H9 (cell line): ENCODE measurements at regions not wholly inside any gene's neighbourhood (a gene's known extent, or its start where the extent isn't known, plus 50 kb on each side); places are given as distances from the start of the nearest gene placed in this dataset.

Experiments used
- DNase-seq: peaks from one replicate; pipeline ENCODE4 v3.0.0-alpha.2; 2017
- H2AFZ ChIP-seq: one replicate; pipeline ENCODE4 v1.6.1; 2013; ENCODE audit warnings: mild to moderate bottlenecking, low read length, control low read depth, moderate library complexity
- H2AK5ac ChIP-seq: 2 replicates; pipeline ENCODE4 v1.6.1; 2013; ENCODE audit warnings: low read length, control low read depth, mixed read lengths; ENCODE audit not compliant: insufficient read length
- H2BK120ac ChIP-seq: one replicate; pipeline ENCODE4 v1.6.1; 2013; ENCODE audit warnings: low read depth, mild to moderate bottlenecking, low read length, control low read depth, inconsistent platforms; ENCODE audit not compliant: poor library complexity, severe bottlenecking
- H2BK12ac ChIP-seq: 2 replicates; pipeline ENCODE4 v1.6.1; 2013; ENCODE audit warnings: low read length, control low read depth, mixed read lengths, low read depth; ENCODE audit not compliant: insufficient read length
- H2BK15ac ChIP-seq: 2 replicates; pipeline ENCODE4 v1.6.1; 2013; ENCODE audit warnings: low read depth, low read length, control low read depth
- H2BK20ac ChIP-seq: one replicate; pipeline ENCODE4 v1.6.1; 2013; ENCODE audit warnings: low read depth, mild to moderate bottlenecking, low read length, control low read depth, inconsistent platforms; ENCODE audit not compliant: poor library complexity, severe bottlenecking
- H2BK5ac ChIP-seq: 2 replicates; pipeline ENCODE4 v1.6.1; 2013; ENCODE audit warnings: low read length, control low read depth, mixed read lengths; ENCODE audit not compliant: insufficient read length
- H3K14ac ChIP-seq: 2 replicates; pipeline ENCODE4 v1.6.1; 2013; ENCODE audit warnings: low read length, control low read depth; ENCODE audit not compliant: insufficient read depth
- H3K18ac ChIP-seq: 2 replicates; pipeline ENCODE4 v1.6.1; 2013; ENCODE audit warnings: low read depth, mild to moderate bottlenecking, mixed read lengths, low read length, control low read depth; ENCODE audit not compliant: insufficient read length
- H3K23ac ChIP-seq: 2 replicates; pipeline ENCODE4 v1.6.1; 2013; ENCODE audit warnings: low read length, control low read depth, mixed read lengths, low read depth; ENCODE audit not compliant: insufficient read length
- H3K23me2 ChIP-seq: 2 replicates; pipeline ENCODE4 v1.6.1; 2013; ENCODE audit warnings: low read depth, mild to moderate bottlenecking, mixed read lengths, low read length, control low read depth; ENCODE audit not compliant: insufficient read length, poor library complexity, severe bottlenecking
- H3K27ac ChIP-seq: 2 replicates; pipeline ENCODE4 v1.5.1; 2013; ENCODE audit warnings: low read length, control low read depth, mixed read lengths, low read depth; ENCODE audit not compliant: insufficient read length
- H3K27me3 ChIP-seq: 2 replicates; pipeline ENCODE4 v1.6.1; 2013; ENCODE audit warnings: low read length, control low read depth, inconsistent platforms; ENCODE audit not compliant: insufficient read depth
- H3K4ac ChIP-seq: 2 replicates; pipeline ENCODE4 v1.6.1; 2013; ENCODE audit warnings: low read depth, mild to moderate bottlenecking, control low read depth, inconsistent platforms, low read length, moderate library complexity
- H3K4me1 ChIP-seq: 2 replicates; pipeline ENCODE4 v1.6.1; 2013; ENCODE audit warnings: low read length, control low read depth, inconsistent platforms; ENCODE audit not compliant: insufficient read depth
- H3K4me2 ChIP-seq: 2 replicates; pipeline ENCODE4 v1.6.1; 2013; ENCODE audit warnings: low read length, control low read depth, mixed read lengths; ENCODE audit not compliant: insufficient read length, insufficient read depth
- H3K56ac ChIP-seq: 2 replicates; pipeline ENCODE4 v1.6.1; 2013; ENCODE audit warnings: low read depth, mild to moderate bottlenecking, mixed read lengths, low read length, control low read depth; ENCODE audit not compliant: insufficient read length
- H3K79me1 ChIP-seq: 2 replicates; pipeline ENCODE4 v1.6.1; 2013; ENCODE audit warnings: low read depth, mild to moderate bottlenecking, moderate library complexity, low read length, control low read depth, inconsistent platforms; ENCODE audit not compliant: insufficient read depth, poor library complexity, severe bottlenecking
- H3K79me2 ChIP-seq: 2 replicates; pipeline ENCODE4 v1.6.1; 2013; ENCODE audit warnings: low read length, control low read depth, inconsistent platforms; ENCODE audit not compliant: insufficient read depth
- H3K9ac ChIP-seq: 2 replicates; pipeline ENCODE4 v1.6.1; 2013; ENCODE audit warnings: low read length, control low read depth, mixed read lengths; ENCODE audit not compliant: insufficient read length; ENCODE audit errors: extremely low read depth
- H3K9me3 ChIP-seq: one replicate; pipeline ENCODE4 v1.6.1; 2013; ENCODE audit warnings: low read depth, low read length, inconsistent platforms; ENCODE audit not compliant: control insufficient read depth
- H3T11ph ChIP-seq: one replicate; pipeline ENCODE4 v1.6.1; 2013; ENCODE audit warnings: mild to moderate bottlenecking, low read length, control low read depth, inconsistent platforms
- H4K20me1 ChIP-seq: one replicate; pipeline ENCODE4 v1.6.1; 2013; ENCODE audit not compliant: control insufficient read depth, insufficient read length, insufficient read depth
- H4K5ac ChIP-seq: 2 replicates; pipeline ENCODE4 v1.6.1; 2013; ENCODE audit warnings: low read depth, mild to moderate bottlenecking, mixed read lengths, low read length, control low read depth; ENCODE audit not compliant: insufficient read length
- H4K8ac ChIP-seq: replicated peaks from 2 replicates; pipeline ENCODE4 v1.6.1; 2013; ENCODE audit warnings: low read length, control low read depth, mixed read lengths, low read depth; ENCODE audit not compliant: insufficient read length
- H4K91ac ChIP-seq: 2 replicates; pipeline ENCODE4 v1.6.1; 2013; ENCODE audit warnings: low read depth, mild to moderate bottlenecking, moderate library complexity, mixed read lengths, low read length, control low read depth; ENCODE audit not compliant: insufficient read length
- H3K27ac Mint-ChIP-seq, 3 experiments: 2 replicates in 2 of 3; 3 replicates in 1 of 3; pipeline ENCODE4 v1.8.0; 2020 to 2021; ENCODE audit warnings: mixed read lengths in 3 of 3, mild to moderate bottlenecking in 1 of 3, moderate library complexity in 1 of 3
- H3K27me3 Mint-ChIP-seq: 2 replicates; pipeline ENCODE4 v1.8.0; 2021; ENCODE audit warnings: low read depth, mild to moderate bottlenecking, moderate library complexity, mixed read lengths
- H3K36me3 Mint-ChIP-seq, 3 experiments: 2 replicates in 2 of 3; 3 replicates in 1 of 3; pipeline ENCODE4 v1.8.0; 2020 to 2021; ENCODE audit warnings: low read depth in 3 of 3, mixed read lengths in 3 of 3; ENCODE audit not compliant: insufficient read depth in 1 of 3
- H3K4me1 Mint-ChIP-seq, 2 experiments: 2 replicates each; pipeline ENCODE4 v1.8.0; 2020; ENCODE audit warnings: mixed read lengths in 2 of 2
- H3K4me3 Mint-ChIP-seq, 2 experiments: 2 replicates in 1 of 2; 3 replicates in 1 of 2; pipeline ENCODE4 v1.8.0; 2020 to 2021; ENCODE audit warnings: mild to moderate bottlenecking in 2 of 2, mixed read lengths in 2 of 2, moderate library complexity in 1 of 2
- H3K9me3 Mint-ChIP-seq, 2 experiments: 2 replicates in 1 of 2; 3 replicates in 1 of 2; pipeline ENCODE4 v1.8.0; 2020; ENCODE audit warnings: mild to moderate bottlenecking in 2 of 2, mixed read lengths in 2 of 2, moderate library complexity in 1 of 2
- WGBS: extraction: QIAGEN DNeasy Blood & Tissue Kit; methylation state at CpG from one replicate; pipeline ENCODE4 v1.1.7; 2013; ENCODE audit warnings: missing lambda C conversion rate, low lambda C conversion rate, mixed read lengths; ENCODE audit not compliant: insufficient read length; ENCODE audit errors: extremely low coverage; 5-methylcytosine and 5-hydroxymethylcytosine counted together
- TF ChIP-seq, protein P1 (sequence below): fragments of 200-600 bp; sonication (generic); conservative IDR thresholded peaks from 3 replicates; pipeline ENCODE4 v1.8.0; 2021; ENCODE audit warnings: antibody characterized with exemption, mild to moderate bottlenecking

DNA sequence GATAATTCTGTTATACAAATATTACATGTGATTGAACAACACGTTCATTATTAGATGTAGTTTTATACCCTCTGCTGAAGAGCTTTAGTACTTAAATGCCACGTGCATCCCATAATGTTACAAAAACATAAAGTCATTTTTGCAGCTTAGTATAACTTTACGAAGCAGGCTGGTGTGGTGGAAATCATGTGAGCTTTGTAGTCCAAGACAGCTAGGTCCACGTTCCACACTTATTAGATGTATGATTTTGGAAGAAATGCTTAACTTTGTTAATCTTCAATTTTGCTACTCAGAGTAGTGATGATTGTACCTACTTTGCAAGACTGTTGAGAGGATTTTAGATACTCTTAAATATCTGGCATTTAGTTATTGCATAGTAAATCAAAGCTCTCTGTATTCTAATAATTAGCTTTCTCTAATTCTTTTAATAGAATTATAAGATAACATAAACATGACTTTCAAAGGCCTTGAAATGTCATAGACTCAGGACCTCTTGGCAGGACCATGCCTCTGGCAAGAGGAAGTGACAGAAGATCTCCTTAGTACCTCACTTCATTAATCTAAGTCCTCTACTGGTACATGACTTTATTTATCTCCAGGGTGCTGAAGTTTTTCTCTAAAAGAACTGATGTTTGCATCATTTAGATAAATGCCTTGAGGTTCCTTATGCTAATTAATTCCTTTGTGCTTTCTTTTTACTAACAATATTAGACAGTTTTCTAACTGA lies 153.7 kb downstream of the PCDH20 start:
- Histone ChIP-seq H3K79me1 (no peaks in the 10 kb centered on the region), H3K4me2 (no peak overlapping the region), H3K14ac (no peak overlapping the region), H2BK20ac (no peak overlapping the region), H3K27ac (no peak overlapping the region), H3K79me2 (no peaks in the 10 kb centered on the region), H3K9me3 (no peaks in the 10 kb centered on the region), H2AK5ac (no peak overlapping the region), H4K91ac (no peak overlapping the region), H2BK5ac (no peak overlapping the region), H3K27me3 (no peaks in the 10 kb centered on the region), H2BK12ac (no peak overlapping the region), H3K56ac (no peak overlapping the region), H3K23ac (no peak overlapping the region), H3K4ac (no peak overlapping the region), H4K20me1 (no peaks in the 10 kb centered on the region), H3K4me1 (no peaks in the 10 kb centered on the region), H2BK120ac (no peak overlapping the region), H3T11ph (no peak overlapping the region), H3K23me2 (no peaks in the 10 kb centered on the region), H4K5ac (no peak overlapping the region), H2AFZ (no peak overlapping the region), H2BK15ac (no peak overlapping the region), H4K8ac (no peak overlapping the region), H3K9ac (no peak overlapping the region), H3K18ac (no peak overlapping the region)
- TF ChIP-seq, protein P1, sequence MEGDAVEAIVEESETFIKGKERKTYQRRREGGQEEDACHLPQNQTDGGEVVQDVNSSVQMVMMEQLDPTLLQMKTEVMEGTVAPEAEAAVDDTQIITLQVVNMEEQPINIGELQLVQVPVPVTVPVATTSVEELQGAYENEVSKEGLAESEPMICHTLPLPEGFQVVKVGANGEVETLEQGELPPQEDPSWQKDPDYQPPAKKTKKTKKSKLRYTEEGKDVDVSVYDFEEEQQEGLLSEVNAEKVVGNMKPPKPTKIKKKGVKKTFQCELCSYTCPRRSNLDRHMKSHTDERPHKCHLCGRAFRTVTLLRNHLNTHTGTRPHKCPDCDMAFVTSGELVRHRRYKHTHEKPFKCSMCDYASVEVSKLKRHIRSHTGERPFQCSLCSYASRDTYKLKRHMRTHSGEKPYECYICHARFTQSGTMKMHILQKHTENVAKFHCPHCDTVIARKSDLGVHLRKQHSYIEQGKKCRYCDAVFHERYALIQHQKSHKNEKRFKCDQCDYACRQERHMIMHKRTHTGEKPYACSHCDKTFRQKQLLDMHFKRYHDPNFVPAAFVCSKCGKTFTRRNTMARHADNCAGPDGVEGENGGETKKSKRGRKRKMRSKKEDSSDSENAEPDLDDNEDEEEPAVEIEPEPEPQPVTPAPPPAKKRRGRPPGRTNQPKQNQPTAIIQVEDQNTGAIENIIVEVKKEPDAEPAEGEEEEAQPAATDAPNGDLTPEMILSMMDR: no peak
- Mint-ChIP-seq H3K27me3 (no peaks in the 10 kb centered on the region), H3K9me3 (no peaks in the 10 kb centered on the region), H3K4me1 (no peaks in the 10 kb centered on the region), H3K4me3 (no peak overlapping the region), H3K36me3 (no peaks in the 10 kb centered on the region), H3K27ac (no peak overlapping the region)
- no peak for DNase-seq
- no CpG with 5 or more reads among the region's 4 CpGs for WGBS
